H1 (cell line): ENCODE measurements at regions not wholly inside any gene's neighbourhood (a gene's known extent, or its start where the extent isn't known, plus 50 kb on each side); places are given as distances from the start of the nearest gene placed in this dataset.

ENCODE experiments used
- CTCF ChIA-PET: fragments of 300-600 bp; sonication (Branson Sonifier 250); formaldehyde crosslinking; loops from one replicate; lab custom pipeline; 2021; ENCODE audit not compliant: partially characterized antibody; lab: Charles Lee
- POLR2A ChIA-PET: fragments of 300-600 bp; sonication (Branson Sonifier 250); formaldehyde crosslinking; loops from one replicate; lab custom pipeline; 2021; ENCODE audit warnings: inconsistent platforms; ENCODE audit not compliant: partially characterized antibody; lab: Charles Lee
- DNase-seq, 2 experiments: peaks; one replicate each; pipeline versions ENCODE4 v3.0.0 to v3.0.0-alpha.2; 2010 to 2022; ENCODE audit warnings: low spot score in 2 of 2, low read depth in 1 of 2, mixed read lengths in 1 of 2
- FAIRE-seq: peaks from 2 replicates; lab custom pipeline; 2011; peaks lifted over from hg19 to GRCh38; lab: Jason Lieb, UNC
- H2AFZ ChIP-seq: 2 replicates; pipeline ENCODE4 v1.8.1; 2012; ENCODE audit warnings: low read length, inconsistent platforms
- H2AK5ac ChIP-seq: 2 replicates; pipeline ENCODE4 v1.6.1; 2013; ENCODE audit warnings: low read depth, low read length
- H2BK120ac ChIP-seq: replicated peaks from 2 replicates; pipeline ENCODE3; 2013; ENCODE audit warnings: low read depth, low read length, inconsistent platforms
- H2BK12ac ChIP-seq: 2 replicates; pipeline ENCODE4 v1.6.1; 2013; ENCODE audit warnings: low read depth, low read length
- H2BK15ac ChIP-seq: 2 replicates; pipeline ENCODE4 v1.6.1; 2013; ENCODE audit warnings: low read length
- H2BK20ac ChIP-seq: 2 replicates; pipeline ENCODE4 v1.6.1; 2013; ENCODE audit warnings: low read length
- H2BK5ac ChIP-seq: 2 replicates; pipeline ENCODE4 v1.6.1; 2013; ENCODE audit warnings: low read depth, low read length
- H3K14ac ChIP-seq: 2 replicates; pipeline ENCODE4 v1.6.1; 2013; ENCODE audit warnings: inconsistent platforms; ENCODE audit not compliant: insufficient read length
- H3K18ac ChIP-seq: 2 replicates; pipeline ENCODE4 v1.6.1; 2013; ENCODE audit warnings: low read length; ENCODE audit errors: extremely low read depth
- H3K23ac ChIP-seq: 2 replicates; pipeline ENCODE4 v1.6.1; 2013; ENCODE audit warnings: inconsistent platforms; ENCODE audit not compliant: insufficient read length
- H3K23me2 ChIP-seq: 2 replicates; pipeline ENCODE4 v1.6.1; 2013; ENCODE audit warnings: low read depth, low read length
- H3K27ac ChIP-seq: 2 replicates; pipeline ENCODE4 v1.6.1; 2011; ENCODE audit warnings: low read depth, low read length, inconsistent platforms
- H3K27me3 ChIP-seq, 4 experiments: replicated peaks in 1 of 4; 1 replicate in 1 of 4; 2 replicates in 3 of 4; pipeline versions ENCODE4 v1.6.1 to v1.8.1; 2011 to 2013; ENCODE audit warnings: low read length in 3 of 4, mild to moderate bottlenecking in 3 of 4, inconsistent platforms in 2 of 4, mixed read lengths in 2 of 4, moderate library complexity in 1 of 4; ENCODE audit not compliant: control insufficient read depth in 3 of 4, insufficient read depth in 3 of 4; ENCODE audit errors: extremely low read depth in 1 of 4
- H3K36me3 ChIP-seq, 4 experiments: 2 replicates each; pipeline versions ENCODE4 v1.6.1 to v1.8.1; 2011 to 2013; ENCODE audit warnings: mild to moderate bottlenecking in 4 of 4, low read length in 3 of 4, moderate library complexity in 2 of 4, control low read depth in 1 of 4, inconsistent platforms in 1 of 4; ENCODE audit not compliant: insufficient read depth in 4 of 4, control insufficient read depth in 2 of 4
- H3K4ac ChIP-seq: replicated peaks from 2 replicates; pipeline ENCODE3; 2013; ENCODE audit warnings: low read length, low read depth, mixed read lengths, inconsistent platforms; ENCODE audit not compliant: insufficient read length
- H3K4me1 ChIP-seq, 4 experiments: replicated peaks in 1 of 4; 1 replicate in 1 of 4; 2 replicates in 3 of 4; pipeline versions ENCODE4 v1.6.1 to v1.8.1; 2011 to 2013; ENCODE audit warnings: low read length in 3 of 4, inconsistent platforms in 2 of 4, mixed read lengths in 1 of 4; ENCODE audit not compliant: insufficient read depth in 4 of 4, control insufficient read depth in 3 of 4
- H3K4me2 ChIP-seq, 2 experiments: 2 replicates each; pipeline versions ENCODE4 v1.6.1 to v1.8.1; 2011 to 2013; ENCODE audit warnings: low read depth in 2 of 2, low read length in 2 of 2, control low read depth in 1 of 2, inconsistent platforms in 1 of 2, mild to moderate bottlenecking in 1 of 2; ENCODE audit not compliant: insufficient read depth in 1 of 2
- H3K4me3 ChIP-seq, 4 experiments: fragments of 200-600, 300-600 bp in 1 of 4; sonication (generic), shearing (Covaris generic), sonication (Bioruptor Twin) in 1 of 4; 2 replicates each; pipeline versions ENCODE4 v1.5.1 to v1.8.1; 2011 to 2016; ENCODE audit warnings: low read length in 4 of 4, low read depth in 3 of 4, control low read depth in 2 of 4, inconsistent platforms in 2 of 4, mild to moderate bottlenecking in 2 of 4, mixed read lengths in 1 of 4, moderate library complexity in 1 of 4; ENCODE audit not compliant: insufficient read depth in 2 of 4; ENCODE audit errors: extremely low read depth in 1 of 4
- H3K56ac ChIP-seq: replicated peaks from 2 replicates; pipeline ENCODE3; 2013; ENCODE audit warnings: low read depth, mild to moderate bottlenecking, mixed read lengths, low read length, inconsistent platforms; ENCODE audit not compliant: insufficient read length
- H3K79me1 ChIP-seq: 2 replicates; pipeline ENCODE4 v1.6.1; 2013; ENCODE audit warnings: low read depth, low read length, control low read depth
- H3K79me2 ChIP-seq, 2 experiments: 2 replicates each; pipeline versions ENCODE4 v1.6.1 to v1.8.1; 2012 to 2013; ENCODE audit warnings: low read length in 2 of 2, mild to moderate bottlenecking in 2 of 2, inconsistent platforms in 1 of 2; ENCODE audit not compliant: insufficient read depth in 2 of 2, control insufficient read depth in 1 of 2
- H3K9ac ChIP-seq, 4 experiments: replicated peaks in 1 of 4; 1 replicate in 1 of 4; 2 replicates in 3 of 4; pipeline versions ENCODE4 v1.6.1 to v1.8.1; 2011 to 2013; ENCODE audit warnings: low read depth in 3 of 4, low read length in 3 of 4, control low read depth in 2 of 4, mild to moderate bottlenecking in 2 of 4, moderate library complexity in 2 of 4, inconsistent platforms in 1 of 4; ENCODE audit errors: extremely low read depth in 1 of 4
- H3K9me3 ChIP-seq, 2 experiments: 2 replicates each; pipeline versions ENCODE4 v1.6.1 to v1.8.1; 2012 to 2013; ENCODE audit warnings: mild to moderate bottlenecking in 2 of 2, moderate library complexity in 2 of 2, control low read depth in 1 of 2, inconsistent platforms in 1 of 2, low read depth in 1 of 2, low read length in 1 of 2, mixed read lengths in 1 of 2; ENCODE audit not compliant: insufficient read depth in 2 of 2
- H4K20me1 ChIP-seq, 2 experiments: replicated peaks in 1 of 2; 2 replicates each; pipeline versions ENCODE3 to v1.8.1; 2011 to 2013; ENCODE audit warnings: inconsistent platforms in 2 of 2, low read length in 2 of 2, mild to moderate bottlenecking in 1 of 2; ENCODE audit not compliant: insufficient read depth in 2 of 2, control insufficient read depth in 1 of 2
- H4K5ac ChIP-seq: 2 replicates; pipeline ENCODE4 v1.6.1; 2013; ENCODE audit warnings: low read length, low read depth, mixed read lengths, inconsistent platforms; ENCODE audit not compliant: insufficient read length
- H4K8ac ChIP-seq: 2 replicates; pipeline ENCODE4 v1.8.0; 2013; ENCODE audit warnings: mild to moderate bottlenecking, moderate library complexity, low read length, inconsistent platforms; ENCODE audit not compliant: insufficient read depth; ENCODE audit errors: extremely low read depth
- H4K91ac ChIP-seq: replicated peaks from 2 replicates; pipeline ENCODE3; 2013; ENCODE audit warnings: low read length, mixed read lengths, inconsistent platforms; ENCODE audit not compliant: insufficient read length
- ASH2L ChIP-seq: fragments of 200-600, 300-600 bp; sonication (generic); IDR thresholded peaks from one replicate; pipeline ENCODE4 v1.7.1; 2017; ENCODE audit warnings: low read length
- CHD2 ChIP-seq: IDR thresholded peaks from 2 replicates; pipeline ENCODE4 v1.6.1; 2012; ENCODE audit warnings: low read length, improper control_type of control experiment
- CREB1 ChIP-seq: IDR thresholded peaks from 2 replicates; pipeline ENCODE4 v1.6.1; 2012; ENCODE audit warnings: inconsistent platforms
- EP300 ChIP-seq, 2 experiments: IDR thresholded peaks; 1 replicate in 1 of 2; 2 replicates in 1 of 2; pipeline ENCODE4 v1.6.1; 2011 to 2012; ENCODE audit warnings: low read depth in 2 of 2, low read length in 2 of 2, mild to moderate bottlenecking in 2 of 2, borderline replicate concordance in 1 of 2, inconsistent platforms in 1 of 2, moderate library complexity in 1 of 2
- KDM4A ChIP-seq: IDR thresholded peaks from one replicate; pipeline ENCODE4 v1.7.1; 2012; ENCODE audit warnings: low read depth, mild to moderate bottlenecking, moderate library complexity, low read length, inconsistent platforms; ENCODE audit not compliant: severe bottlenecking
- RNF2 ChIP-seq: fragments of 200-900, 300-1000 bp; sonication (generic); IDR thresholded peaks from 2 replicates; pipeline ENCODE4 v1.7.1; 2016; ENCODE audit warnings: borderline replicate concordance, low read depth, mild to moderate bottlenecking, antibody characterized with exemption, low read length; ENCODE audit not compliant: poor library complexity, severe bottlenecking; ENCODE audit errors: missing control alignments
- SAP30 ChIP-seq: fragments of 300-600 bp; sonication (generic); IDR thresholded peaks from 2 replicates; pipeline ENCODE4 v1.7.1; 2012; ENCODE audit warnings: low read length, moderate library complexity, mild to moderate bottlenecking, inconsistent platforms; ENCODE audit not compliant: insufficient read depth, insufficient replicate concordance
- SIRT6 ChIP-seq: IDR thresholded peaks from one replicate; pipeline ENCODE4 v1.7.1; 2012; ENCODE audit warnings: low read length, inconsistent platforms
- YY1 ChIP-seq: IDR thresholded peaks from 2 replicates; pipeline ENCODE4 v1.6.1; 2011; ENCODE audit warnings: low read depth, mild to moderate bottlenecking, low read length
- WGBS, 2 experiments: shearing (Covaris generic) in 1 of 2; methylation state at CpG; one replicate each; pipeline versions ENCODE4 v1.1.6 to v1.1.7; 2013 to 2015; ENCODE audit warnings: low lambda C conversion rate in 2 of 2, mixed read lengths in 2 of 2, inconsistent platforms in 1 of 2, low coverage in 1 of 2, missing lambda C conversion rate in 1 of 2; ENCODE audit not compliant: insufficient replicate concordance in 2 of 2, insufficient coverage in 1 of 2, insufficient read length in 1 of 2; ENCODE audit errors: extremely low coverage in 1 of 2, missing lambda C conversion rate in 1 of 2; 5-methylcytosine and 5-hydroxymethylcytosine counted together
- TF ChIP-seq, protein P1 (sequence below), 3 experiments: IDR thresholded peaks; 1 replicate in 2 of 3; 2 replicates in 1 of 3; pipeline versions ENCODE4 v1.5.1 to v1.6.1; 2011; ENCODE audit warnings: low read length in 3 of 3, mild to moderate bottlenecking in 3 of 3, inconsistent platforms in 2 of 3, low read depth in 1 of 3, moderate library complexity in 1 of 3; ENCODE audit not compliant: insufficient read depth in 1 of 3; ENCODE audit errors: control extremely low read depth in 1 of 3

DNA sequence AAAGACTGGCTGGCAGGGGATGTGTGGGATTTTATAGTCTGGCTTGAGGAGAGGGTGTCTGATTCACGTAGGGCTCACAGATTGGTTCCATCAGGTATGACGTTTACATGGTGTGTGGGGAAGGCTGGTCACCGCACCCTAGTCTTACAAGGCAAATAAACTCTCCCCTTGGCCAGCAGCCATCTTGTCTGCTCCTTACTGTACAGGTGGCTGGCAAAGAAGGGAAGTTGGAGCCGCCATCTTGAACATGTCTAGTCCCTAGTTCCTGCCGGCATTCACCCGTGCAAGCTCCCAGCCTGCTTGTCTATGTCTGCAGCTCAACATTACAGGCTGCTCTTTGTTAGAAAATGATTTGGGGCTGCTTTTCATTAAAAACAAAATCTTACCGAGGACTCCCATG, 97.6 kb downstream of the RAMP3 start:
- H3K27me3 ChIP-seq: peaks cover 0 to 3% (median under 1%) of the 10 kb centered on the region in 4 experiments; a peak in 3 of 7 replicates
- WGBS, 2 experiments: 87% methylated on average over 7 of the region's 7 CpGs; no CpG with 5 or more reads in 1 of the 2 experiments
- DNase-seq (no peak), FAIRE-seq (no peak)
- no peak overlapping the region for H2AFZ ChIP-seq
- H2BK120ac ChIP-seq: no peak overlapping the region
- ChIA-PET POLR2A (no interaction called here), CTCF (interaction anchor here (0.6 to 3.4 kb wide), 6 partner anchors 9 to 319 kb away, joined by 4 to 10 read pairs (median 6); no protein-coding TSS in a partner anchor)
- no peak overlapping the region for H3K56ac ChIP-seq
- no peaks in the 10 kb centered on the region for H3K36me3 ChIP-seq
- no peak overlapping the region for H3K23ac ChIP-seq
- H3K4ac ChIP-seq: no peak overlapping the region
- H3K79me2 ChIP-seq: no peaks in the 10 kb centered on the region
- no peaks in the 10 kb centered on the region for H3K9me3 ChIP-seq
- no peak overlapping the region for H2AK5ac ChIP-seq
- no peak overlapping the region for H3K27ac ChIP-seq
- H3K14ac ChIP-seq: no peak overlapping the region
- no peak overlapping the region for H4K91ac ChIP-seq
- no peak overlapping the region for H4K5ac ChIP-seq
- no peak overlapping the region for H3K4me2 ChIP-seq
- no peaks in the 10 kb centered on the region; the same call in 1 of the 2 replicates for H3K23me2 ChIP-seq
- H2BK5ac ChIP-seq: no peak overlapping the region
- H4K20me1 ChIP-seq: no peaks in the 10 kb centered on the region
- no peak overlapping the region for H3K4me3 ChIP-seq
- no peak overlapping the region for H2BK15ac ChIP-seq
- H4K8ac ChIP-seq: no peak overlapping the region
- H2BK20ac ChIP-seq: no peak overlapping the region
- H3K79me1 ChIP-seq: no peaks in the 10 kb centered on the region
- H3K9ac ChIP-seq: no peak overlapping the region
- no peak overlapping the region for H2BK12ac ChIP-seq
- H3K4me1 ChIP-seq: no peaks in the 10 kb centered on the region
- H3K18ac ChIP-seq: no peak overlapping the region
- TF ChIP-seq KDM4A: no peak
- TF ChIP-seq, protein P1, sequence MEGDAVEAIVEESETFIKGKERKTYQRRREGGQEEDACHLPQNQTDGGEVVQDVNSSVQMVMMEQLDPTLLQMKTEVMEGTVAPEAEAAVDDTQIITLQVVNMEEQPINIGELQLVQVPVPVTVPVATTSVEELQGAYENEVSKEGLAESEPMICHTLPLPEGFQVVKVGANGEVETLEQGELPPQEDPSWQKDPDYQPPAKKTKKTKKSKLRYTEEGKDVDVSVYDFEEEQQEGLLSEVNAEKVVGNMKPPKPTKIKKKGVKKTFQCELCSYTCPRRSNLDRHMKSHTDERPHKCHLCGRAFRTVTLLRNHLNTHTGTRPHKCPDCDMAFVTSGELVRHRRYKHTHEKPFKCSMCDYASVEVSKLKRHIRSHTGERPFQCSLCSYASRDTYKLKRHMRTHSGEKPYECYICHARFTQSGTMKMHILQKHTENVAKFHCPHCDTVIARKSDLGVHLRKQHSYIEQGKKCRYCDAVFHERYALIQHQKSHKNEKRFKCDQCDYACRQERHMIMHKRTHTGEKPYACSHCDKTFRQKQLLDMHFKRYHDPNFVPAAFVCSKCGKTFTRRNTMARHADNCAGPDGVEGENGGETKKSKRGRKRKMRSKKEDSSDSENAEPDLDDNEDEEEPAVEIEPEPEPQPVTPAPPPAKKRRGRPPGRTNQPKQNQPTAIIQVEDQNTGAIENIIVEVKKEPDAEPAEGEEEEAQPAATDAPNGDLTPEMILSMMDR (IDR thresholded peaks at IDR 0.05; ENCODE audit: control extremely low read depth in 1 of 3, insufficient read depth in 1 of 3, low read depth in 1 of 3, low read length in 3 of 3): no peak
- no peak for TF ChIP-seq YY1
- TF ChIP-seq SIRT6: no peak
- no peak for TF ChIP-seq EP300 (IDR thresholded peaks at IDR 0.05; ENCODE audit: borderline replicate concordance in 1 of 2, low read depth in 2 of 2, low read length in 2 of 2)
- no peak for TF ChIP-seq CREB1
- TF ChIP-seq CHD2: no peak
- TF ChIP-seq RNF2: no peak
- no peak for TF ChIP-seq ASH2L
- TF ChIP-seq SAP30: no peak
